ENCODE measurements at regions not wholly inside any gene's neighbourhood (a gene's known extent, or its start where the extent isn't known, plus 50 kb on each side); places are given as distances from the start of the nearest gene placed in this dataset.

DNA sequence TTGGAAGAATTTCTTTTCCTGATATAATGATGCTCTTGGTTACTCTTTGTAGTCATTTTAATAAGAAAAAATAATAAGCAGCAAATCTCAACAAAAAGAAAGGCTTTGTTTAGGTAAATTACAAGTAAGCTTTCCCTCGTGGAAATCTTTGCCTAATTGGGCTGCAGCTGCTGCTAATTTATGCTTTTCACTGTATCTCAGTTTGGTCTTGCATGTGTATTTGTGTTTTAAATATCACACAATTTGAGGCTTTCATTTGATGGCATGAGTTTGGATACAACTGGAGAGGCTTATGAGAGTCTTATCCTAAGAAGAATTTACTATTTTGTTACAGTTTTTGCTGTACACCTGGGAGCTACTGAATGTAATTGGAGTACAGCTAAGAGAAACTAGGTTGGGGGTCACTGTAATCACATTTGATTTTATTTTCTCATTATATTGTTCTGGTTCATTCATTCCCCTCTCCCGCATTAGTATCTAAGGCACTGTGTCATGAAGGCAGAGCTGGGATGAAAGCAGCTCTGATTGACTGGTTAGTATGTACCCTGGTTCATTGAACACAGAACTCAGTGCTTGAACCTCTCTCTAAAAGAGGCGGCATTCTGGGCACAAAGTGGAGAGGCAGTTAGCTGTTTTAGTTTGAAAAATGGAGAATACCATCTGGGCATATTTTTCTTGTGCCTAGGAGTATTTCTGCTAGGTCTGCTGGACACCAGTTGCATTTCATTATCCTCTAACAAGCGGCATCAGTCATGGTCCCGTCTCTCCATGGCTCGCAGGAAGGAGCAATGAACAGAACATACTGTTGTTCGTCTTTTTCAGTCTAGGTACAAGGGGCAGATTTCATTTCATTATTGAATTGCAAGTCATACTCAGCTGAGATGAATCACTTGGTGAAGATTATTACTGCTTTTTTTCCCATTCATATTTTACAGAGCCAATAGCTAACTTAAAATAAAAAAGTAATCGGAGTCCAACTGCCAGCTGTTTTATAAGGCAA, 118.0 kb upstream of the TMEM260 start:
- H3K4me3 ChIP-seq (ENCODE audit: insufficient read depth, low read depth, low read length): no peak overlapping the region

DNA sequence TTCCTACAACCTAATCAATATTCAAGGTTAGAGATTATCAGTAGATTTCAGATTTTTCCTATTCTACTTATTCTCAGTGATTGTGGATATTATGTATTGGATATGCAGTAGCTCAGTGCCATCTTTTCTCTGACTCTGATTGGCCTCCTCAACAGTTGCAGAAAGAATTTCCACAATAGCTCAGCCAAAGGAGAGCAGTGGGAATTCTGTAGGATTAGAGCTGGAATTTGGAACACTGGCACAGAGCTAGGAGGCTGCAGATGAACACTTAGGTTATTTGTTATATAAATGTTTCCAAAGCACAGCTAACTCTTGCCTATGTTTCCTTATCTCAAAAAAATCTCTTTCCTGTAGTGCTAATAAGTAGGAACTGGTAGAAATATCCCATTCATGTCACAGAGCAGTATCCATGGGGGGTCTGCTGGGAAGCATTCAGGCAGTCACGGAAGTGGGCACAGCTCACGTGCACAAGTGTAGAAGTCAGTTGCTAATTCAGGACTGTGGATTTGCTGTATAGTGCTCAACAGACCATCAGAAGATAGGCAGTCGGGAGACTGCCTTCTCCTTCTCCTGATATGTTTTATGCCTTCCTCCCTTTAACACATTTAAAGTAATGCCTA, 116.2 kb upstream of the TMEM260 start:
- no peaks in the 10 kb centered on the region for H3K27me3 ChIP-seq (ENCODE audit: control insufficient read depth, insufficient read depth, low read length)

More for the DNA sequence above, 118.0 kb upstream of the TMEM260 start:
- H3K27me3 ChIP-seq (ENCODE audit: control insufficient read depth, insufficient read depth, low read length): no peaks in the 10 kb centered on the region
- no peak for DNase-seq
- no peaks in the 10 kb centered on the region for H3K36me3 ChIP-seq (replicated peaks; ENCODE audit: control insufficient read depth, insufficient read depth, low read length)

DNA sequence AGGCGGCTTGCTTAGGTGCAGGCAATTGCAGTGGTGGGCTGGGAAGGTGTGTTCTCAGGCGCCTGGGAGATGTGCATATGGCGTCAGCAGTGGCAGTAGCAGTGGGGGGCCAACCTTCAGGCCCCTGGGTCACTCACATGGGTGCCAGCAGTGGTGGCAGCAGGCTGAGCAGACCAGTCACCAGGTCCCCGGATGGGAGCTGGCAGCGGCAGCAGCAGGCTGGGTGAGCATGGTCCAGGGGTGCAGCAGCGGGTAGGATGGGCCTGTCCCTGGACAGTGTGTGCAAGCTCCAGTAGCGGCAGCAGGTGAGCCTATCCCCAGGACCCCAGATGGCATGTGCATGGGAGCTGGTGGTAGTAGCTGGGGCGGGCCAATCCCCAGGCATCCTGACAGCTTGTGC, 108.5 kb upstream of the TMEM260 start:
- DNase-seq: no peak
- Histone ChIP-seq H3K27me3 (ENCODE audit: control insufficient read depth, insufficient read depth, low read length) (no peaks in the 10 kb centered on the region), H3K4me3 (ENCODE audit: insufficient read depth, low read depth, low read length) (no peak overlapping the region), H3K36me3 (replicated peaks; ENCODE audit: control insufficient read depth, insufficient read depth, low read length) (no peaks in the 10 kb centered on the region)

More for the DNA sequence above, 116.2 kb upstream of the TMEM260 start:
- no peak for DNase-seq
- no peak overlapping the region for H3K4me3 ChIP-seq (ENCODE audit: insufficient read depth, low read depth, low read length)
- H3K36me3 ChIP-seq (replicated peaks; ENCODE audit: control insufficient read depth, insufficient read depth, low read length): no peaks in the 10 kb centered on the region

DNA sequence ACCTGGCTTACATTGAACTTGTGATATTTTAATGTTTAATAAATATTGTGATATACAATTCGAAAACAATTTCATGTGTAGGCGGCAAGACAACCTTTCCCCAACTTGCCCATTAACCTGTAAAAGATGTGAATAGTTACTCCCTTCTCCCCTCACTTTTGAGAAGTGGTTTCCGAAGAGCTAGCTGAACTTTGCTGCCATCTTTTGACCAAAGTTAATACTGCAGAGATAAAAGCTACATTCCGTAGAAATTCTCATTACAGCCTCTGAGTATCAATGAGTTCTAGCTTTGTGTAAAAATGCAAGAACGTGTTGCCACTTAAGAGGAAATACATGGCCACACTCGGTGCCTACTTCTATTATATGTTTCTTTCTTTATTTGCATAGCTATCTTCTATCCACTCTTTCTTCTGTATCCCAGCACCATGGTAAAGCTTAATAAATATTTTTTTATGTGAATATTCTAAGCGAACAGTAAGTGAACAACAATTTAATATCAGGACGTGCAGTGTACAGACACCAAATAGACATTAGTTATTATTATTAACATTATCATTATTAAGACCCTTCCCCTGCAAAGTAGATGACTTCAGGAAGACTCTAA, 105.1 kb upstream of the TMEM260 start:
- DNase-seq: peak; percentile 58
- Histone ChIP-seq H3K27me3 (ENCODE audit: control insufficient read depth, insufficient read depth, low read length) (no peaks in the 10 kb centered on the region), H3K36me3 (replicated peaks; ENCODE audit: control insufficient read depth, insufficient read depth, low read length) (no peaks in the 10 kb centered on the region), H3K4me3 (ENCODE audit: insufficient read depth, low read depth, low read length) (no peak overlapping the region)

DNA sequence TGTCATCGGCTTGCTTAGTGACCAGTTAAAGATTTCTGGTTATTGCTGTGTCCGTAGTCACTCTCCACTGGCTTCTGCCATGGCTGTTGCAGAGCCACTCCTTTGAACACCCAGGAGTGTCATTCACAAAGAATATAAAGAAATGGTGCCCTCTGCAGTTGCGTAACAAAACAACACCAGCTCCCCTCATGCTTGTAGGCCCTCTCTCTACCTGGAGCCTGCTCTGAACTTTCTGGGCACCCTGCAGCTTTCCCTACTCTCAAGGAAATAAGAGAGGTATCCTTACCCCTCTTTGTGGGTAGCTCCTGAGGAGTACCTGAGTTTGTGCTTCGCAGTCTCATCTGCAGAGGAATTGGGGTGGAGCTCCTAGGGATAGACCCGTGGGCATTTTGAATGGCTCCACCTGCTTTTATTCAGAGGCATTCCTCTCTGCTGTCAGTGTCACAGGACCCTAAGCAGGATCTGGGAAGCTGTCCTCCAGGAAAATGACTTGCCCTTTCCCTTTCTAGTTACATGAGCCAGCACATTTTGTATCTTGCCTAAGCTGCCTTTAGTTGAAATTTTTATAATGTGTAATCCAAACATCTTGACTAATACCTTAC, 97.2 kb upstream of the TMEM260 start:
- no peak overlapping the region for H3K4me3 ChIP-seq (ENCODE audit: insufficient read depth, low read depth, low read length)
- peak; percentile 54 for DNase-seq
- no peaks in the 10 kb centered on the region for H3K36me3 ChIP-seq (replicated peaks; ENCODE audit: control insufficient read depth, insufficient read depth, low read length)

DNA sequence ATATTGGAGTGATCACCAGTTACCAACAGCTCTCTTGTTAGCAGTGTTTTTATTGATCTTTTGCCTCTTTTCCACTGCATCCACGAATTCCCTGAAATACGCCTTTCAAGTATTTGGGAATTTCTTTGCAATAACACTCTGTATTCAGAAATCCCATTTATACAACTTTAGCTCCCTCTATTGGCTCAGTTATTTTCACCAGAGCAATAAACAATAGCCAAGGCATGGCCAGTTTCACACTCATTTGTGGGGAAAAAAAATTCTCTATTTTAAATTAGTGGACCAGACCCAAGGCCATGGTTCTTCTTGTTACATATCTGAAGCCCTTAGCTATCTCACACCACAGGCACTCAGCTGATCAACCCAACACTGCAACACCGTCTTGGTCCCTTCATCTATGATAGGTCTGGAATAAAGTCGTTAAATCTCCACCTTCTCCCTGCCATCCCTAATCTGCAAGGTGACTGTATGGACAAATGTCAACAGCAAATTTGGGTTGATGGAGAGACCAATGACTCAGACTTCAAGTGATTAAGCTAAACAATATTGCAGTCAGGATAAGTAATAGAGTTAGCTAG, 92.4 kb upstream of the TMEM260 start:
- no peaks in the 10 kb centered on the region for H3K27me3 ChIP-seq (ENCODE audit: control insufficient read depth, insufficient read depth, low read length)
- H3K36me3 ChIP-seq (replicated peaks; ENCODE audit: control insufficient read depth, insufficient read depth, low read length): no peaks in the 10 kb centered on the region
- no peak overlapping the region for H3K4me3 ChIP-seq (ENCODE audit: insufficient read depth, low read depth, low read length)
- DNase-seq: no peak

More for the DNA sequence above, 97.2 kb upstream of the TMEM260 start:
- no peaks in the 10 kb centered on the region for H3K27me3 ChIP-seq (ENCODE audit: control insufficient read depth, insufficient read depth, low read length)

DNA sequence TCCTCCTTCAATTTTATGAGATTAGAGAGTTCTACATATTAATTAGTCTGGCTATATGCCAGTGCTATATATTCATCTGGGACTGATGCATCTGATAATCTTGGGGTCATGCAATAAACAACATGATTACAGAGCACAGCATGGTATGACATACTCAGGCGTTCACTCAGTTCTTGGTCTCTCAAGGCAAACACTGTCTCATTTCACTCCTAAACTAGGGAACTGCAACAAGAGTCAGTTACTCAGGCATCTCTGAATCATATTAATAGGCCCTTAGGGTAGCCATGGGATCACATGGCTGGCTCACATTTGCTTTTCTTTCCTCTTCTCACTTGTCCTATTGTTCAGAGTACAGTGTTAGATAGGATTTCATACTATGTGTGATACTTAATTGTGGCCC, 91.8 kb upstream of the TMEM260 start:
- H3K36me3 ChIP-seq (replicated peaks; ENCODE audit: control insufficient read depth, insufficient read depth, low read length): no peaks in the 10 kb centered on the region
- no peak overlapping the region for H3K4me3 ChIP-seq (ENCODE audit: insufficient read depth, low read depth, low read length)
- no peak for DNase-seq
- H3K27me3 ChIP-seq (ENCODE audit: control insufficient read depth, insufficient read depth, low read length): no peaks in the 10 kb centered on the region

DNA sequence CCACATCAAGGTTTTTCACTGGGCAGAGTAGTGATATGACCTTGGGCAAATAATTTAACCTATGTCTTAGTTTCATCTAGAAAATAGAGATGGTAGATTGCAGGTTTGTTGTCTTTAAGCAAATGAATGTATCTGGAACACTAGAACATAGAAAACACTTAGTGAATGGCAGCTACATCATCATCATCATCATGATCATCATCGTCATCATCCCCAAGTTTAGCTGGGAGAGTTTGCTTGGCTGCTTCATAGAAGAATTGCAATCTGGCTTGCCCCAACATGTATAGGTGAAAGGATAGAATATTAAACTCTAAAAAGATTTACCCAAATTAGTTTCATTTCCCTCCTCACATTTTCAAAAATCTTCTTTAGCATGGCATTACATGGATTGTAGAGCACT, 91.3 kb upstream of the TMEM260 start:
- Histone ChIP-seq H3K4me3 (ENCODE audit: insufficient read depth, low read depth, low read length) (no peak overlapping the region), H3K27me3 (ENCODE audit: control insufficient read depth, insufficient read depth, low read length) (no peaks in the 10 kb centered on the region), H3K36me3 (replicated peaks; ENCODE audit: control insufficient read depth, insufficient read depth, low read length) (no peaks in the 10 kb centered on the region)
- DNase-seq: no peak

DNA sequence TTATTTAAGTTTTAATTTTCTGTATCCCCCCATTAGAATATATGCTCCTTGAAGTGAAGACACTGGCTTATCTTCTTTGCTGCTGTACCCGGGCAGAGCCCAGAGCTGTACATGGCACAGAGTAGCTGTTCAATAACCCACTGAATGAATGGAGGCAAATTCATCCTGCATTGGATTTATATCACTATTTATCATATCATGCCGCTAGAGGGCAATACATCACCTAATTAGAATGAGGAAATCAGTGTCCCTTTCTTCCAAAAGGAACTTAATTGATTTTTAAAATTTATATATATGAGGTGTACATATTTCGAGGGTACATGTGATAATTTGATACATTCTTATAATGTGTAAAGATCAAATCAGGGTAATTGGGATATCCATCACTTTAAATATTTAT, 89.2 kb upstream of the TMEM260 start:
- Histone ChIP-seq H3K4me3 (ENCODE audit: insufficient read depth, low read depth, low read length) (no peak overlapping the region), H3K27me3 (ENCODE audit: control insufficient read depth, insufficient read depth, low read length) (no peaks in the 10 kb centered on the region), H3K36me3 (replicated peaks; ENCODE audit: control insufficient read depth, insufficient read depth, low read length) (no peaks in the 10 kb centered on the region)
- DNase-seq: no peak

DNA sequence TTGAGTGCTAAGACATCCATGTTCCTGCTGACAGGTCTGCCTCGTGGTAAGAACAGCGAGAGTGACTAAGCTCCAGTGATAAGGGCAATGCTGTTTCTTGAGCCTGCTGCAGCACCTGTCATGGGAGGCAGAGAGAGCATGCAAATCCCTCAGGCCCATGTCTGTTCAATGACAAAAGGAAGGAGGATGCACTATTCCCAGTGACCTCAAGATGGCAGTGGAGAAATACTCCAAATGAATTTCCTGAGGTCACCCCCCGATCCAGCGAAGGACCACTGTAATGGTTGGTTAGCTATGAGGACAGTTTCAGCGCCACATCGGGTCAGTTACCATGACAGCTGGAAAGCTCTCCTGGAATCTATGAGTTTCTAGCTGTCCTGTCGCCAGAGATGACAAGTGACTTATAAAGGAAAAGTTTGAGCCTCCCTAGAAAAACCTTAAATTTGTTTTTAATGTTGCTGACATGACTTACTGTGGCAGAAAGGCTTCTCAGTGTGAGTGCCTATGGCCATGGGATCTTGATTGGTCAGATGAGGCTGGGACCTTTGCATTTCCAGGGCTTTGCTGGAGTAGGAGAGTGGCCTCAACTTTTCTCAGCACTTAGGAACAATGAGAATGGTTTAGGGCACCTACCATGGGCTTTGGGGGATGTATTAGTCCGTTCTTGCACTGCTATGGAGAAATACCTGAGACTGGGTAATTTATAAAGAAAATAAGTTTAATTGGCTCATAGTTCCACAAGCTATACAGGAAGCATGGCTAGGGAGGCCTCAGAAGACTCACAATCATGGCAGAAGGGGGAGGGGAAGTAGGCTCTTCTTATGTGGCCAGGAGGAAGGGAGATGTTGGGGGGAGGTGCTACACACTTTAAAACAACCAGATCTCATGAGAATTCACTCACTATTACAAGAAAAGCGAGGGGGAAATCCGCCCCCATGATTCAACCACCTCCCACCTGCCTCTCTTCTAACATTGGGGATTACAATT, 88.0 kb upstream of the TMEM260 start:
- Histone ChIP-seq H3K27me3 (ENCODE audit: control insufficient read depth, insufficient read depth, low read length) (no peaks in the 10 kb centered on the region), H3K4me3 (ENCODE audit: insufficient read depth, low read depth, low read length) (no peak overlapping the region), H3K36me3 (replicated peaks; ENCODE audit: control insufficient read depth, insufficient read depth, low read length) (no peaks in the 10 kb centered on the region)
- DNase-seq: peak; percentile 45

DNA sequence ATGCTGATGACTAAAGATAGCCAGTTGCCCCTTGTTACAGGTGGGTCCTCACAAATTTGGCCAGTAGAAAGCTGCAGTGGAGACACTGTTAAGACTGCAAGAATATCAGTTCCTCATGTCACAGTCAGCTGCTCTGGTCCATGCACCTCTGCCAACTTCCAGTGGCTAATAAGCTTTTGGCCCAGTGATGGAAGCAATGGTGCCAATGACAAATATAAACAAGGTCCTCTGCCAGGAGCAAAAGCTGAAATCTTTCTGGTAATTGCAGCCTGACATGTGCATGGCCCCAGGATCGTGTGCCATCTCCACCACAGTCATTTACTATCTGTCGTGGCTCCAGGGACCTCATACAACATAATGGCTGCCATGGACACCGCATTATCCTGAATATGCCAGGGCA, 85.4 kb upstream of the TMEM260 start:
- no peak for DNase-seq
- H3K27me3 ChIP-seq (ENCODE audit: control insufficient read depth, insufficient read depth, low read length): no peaks in the 10 kb centered on the region
- H3K36me3 ChIP-seq (replicated peaks; ENCODE audit: control insufficient read depth, insufficient read depth, low read length): no peaks in the 10 kb centered on the region
- H3K4me3 ChIP-seq (ENCODE audit: insufficient read depth, low read depth, low read length): no peak overlapping the region

DNA sequence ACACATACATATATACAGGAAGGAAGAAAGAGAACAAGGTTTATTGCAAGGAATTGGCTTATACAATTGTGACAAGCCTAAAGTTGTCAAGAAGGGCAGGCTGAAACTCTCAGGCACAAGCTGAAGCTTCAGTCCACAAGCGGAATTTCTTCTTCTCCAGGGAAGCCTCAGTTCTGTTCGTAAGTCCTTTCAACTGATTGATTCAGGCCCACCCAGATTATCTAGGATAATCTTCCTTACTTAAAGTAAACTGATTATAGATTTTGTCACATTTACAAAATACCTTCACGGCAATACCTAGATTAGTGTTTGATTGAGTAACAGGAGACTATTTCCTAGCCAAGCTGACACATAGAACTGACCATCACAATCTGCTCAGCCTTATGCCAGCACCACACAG, 81.5 kb upstream of the TMEM260 start:
- no peaks in the 10 kb centered on the region for H3K27me3 ChIP-seq (ENCODE audit: control insufficient read depth, insufficient read depth, low read length)
- H3K4me3 ChIP-seq (ENCODE audit: insufficient read depth, low read depth, low read length): no peak overlapping the region
- no peak for DNase-seq
- no peaks in the 10 kb centered on the region for H3K36me3 ChIP-seq (replicated peaks; ENCODE audit: control insufficient read depth, insufficient read depth, low read length)

DNA sequence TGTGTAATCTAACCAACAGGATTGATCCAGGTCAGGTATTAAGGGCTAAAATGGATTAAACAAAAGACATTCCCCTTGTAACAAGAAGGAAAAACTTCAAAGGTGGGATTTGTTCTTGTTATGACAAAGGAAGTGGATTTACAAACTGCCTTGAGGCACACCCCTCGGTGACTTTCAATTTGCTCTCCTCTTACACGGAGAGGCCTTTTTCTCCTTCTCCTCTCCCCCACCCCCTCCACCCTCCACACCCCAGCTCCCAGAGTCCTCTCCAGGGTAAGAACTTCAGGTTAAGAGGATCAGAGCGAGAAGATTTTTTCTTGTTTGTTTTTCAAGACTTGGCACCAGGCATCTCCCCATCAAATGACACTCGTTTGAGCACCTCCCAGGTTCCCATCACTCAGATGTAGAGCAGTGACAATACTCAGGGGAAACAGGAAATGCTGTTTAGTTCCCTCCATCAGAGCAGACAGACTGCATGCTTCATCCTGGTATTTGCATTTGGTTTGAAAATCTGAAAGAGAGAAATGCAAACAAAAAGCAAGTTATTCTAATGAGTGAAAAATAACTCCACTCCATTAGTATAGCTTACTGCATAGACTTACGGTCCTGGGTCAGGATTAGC, 77.6 kb upstream of the TMEM260 start:
- Histone ChIP-seq H3K36me3 (replicated peaks; ENCODE audit: control insufficient read depth, insufficient read depth, low read length) (no peaks in the 10 kb centered on the region), H3K4me3 (ENCODE audit: insufficient read depth, low read depth, low read length) (no peak overlapping the region), H3K27me3 (ENCODE audit: control insufficient read depth, insufficient read depth, low read length) (no peaks in the 10 kb centered on the region)
- DNase-seq: peak; percentile 6

All from H7 (cell line).